ENCODE measurements at regions not wholly inside any gene's neighbourhood (a gene's known extent, or its start where the extent isn't known, plus 50 kb on each side); places are given as distances from the start of the nearest gene placed in this dataset.
"Not testable (repeated sequence)": the region's sequence is repeated elsewhere in the genome, so short reads cannot be mapped to it uniquely, and the experiment has no call there.

DNA sequence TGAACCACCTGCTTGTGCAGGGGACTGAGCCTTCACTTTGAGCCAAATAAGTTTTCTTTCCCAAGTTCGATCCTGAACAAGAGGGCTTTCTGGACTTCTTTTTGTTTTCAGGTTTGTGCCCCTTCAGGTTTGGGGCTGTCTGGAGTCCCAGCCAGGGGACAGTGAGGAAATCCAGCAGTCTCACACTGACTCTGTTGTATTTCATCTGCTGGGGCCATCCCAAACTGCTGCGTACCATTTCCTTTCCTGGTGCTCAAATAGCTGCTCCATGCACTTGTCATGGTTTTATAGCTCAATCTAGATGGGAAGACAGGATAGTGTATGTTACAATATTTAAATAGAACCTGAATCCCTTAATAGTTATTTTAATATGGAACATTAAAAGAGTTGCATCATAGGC lies 66.3 kb upstream of the IGLL5 start:
- POLR2A ChIA-PET = no interaction called here
- CTCF ChIA-PET = interaction anchor here (1.5 to 1.7 kb wide), 2 partner anchors 27 to 33 kb away, joined by 6 read pairs; no protein-coding TSS in a partner anchor
- Histone ChIP-seq H3K36me3 (ENCODE audit: control insufficient read depth in 2 of 2, insufficient read depth in 1 of 2, low read length in 2 of 2) (no peaks in the 10 kb centered on the region), H3K4me1 (ENCODE audit: control insufficient read depth, insufficient read depth, low read length) (no peaks in the 10 kb centered on the region), H3K9me3 (ENCODE audit: control insufficient read depth, insufficient read depth, low read depth, low read length) (no peaks in the 10 kb centered on the region), H3K4me3 (ENCODE audit: low read depth, low read length) (no peak overlapping the region), H3K27ac (ENCODE audit: extremely low read depth, low read depth, low read length) (no peak overlapping the region)
- no peak for TF ChIP-seq ZFP41 (tag by site-specific recombination; IDR thresholded peaks at IDR 0.05; ENCODE audit: borderline replicate concordance)
- TF ChIP-seq ZNF248 (tag by site-specific recombination; IDR thresholded peaks at IDR 0.05) = no peak
- no peak for TF ChIP-seq ZNF350 (tag by site-specific recombination; IDR thresholded peaks at IDR 0.05)
- TF ChIP-seq ZNF433 (tag by site-specific recombination; IDR thresholded peaks at IDR 0.05; ENCODE audit: low read depth) = no peak
- no peak for TF ChIP-seq ZNF473 (tag by site-specific recombination; IDR thresholded peaks at IDR 0.05)
- TF ChIP-seq, protein P1, sequence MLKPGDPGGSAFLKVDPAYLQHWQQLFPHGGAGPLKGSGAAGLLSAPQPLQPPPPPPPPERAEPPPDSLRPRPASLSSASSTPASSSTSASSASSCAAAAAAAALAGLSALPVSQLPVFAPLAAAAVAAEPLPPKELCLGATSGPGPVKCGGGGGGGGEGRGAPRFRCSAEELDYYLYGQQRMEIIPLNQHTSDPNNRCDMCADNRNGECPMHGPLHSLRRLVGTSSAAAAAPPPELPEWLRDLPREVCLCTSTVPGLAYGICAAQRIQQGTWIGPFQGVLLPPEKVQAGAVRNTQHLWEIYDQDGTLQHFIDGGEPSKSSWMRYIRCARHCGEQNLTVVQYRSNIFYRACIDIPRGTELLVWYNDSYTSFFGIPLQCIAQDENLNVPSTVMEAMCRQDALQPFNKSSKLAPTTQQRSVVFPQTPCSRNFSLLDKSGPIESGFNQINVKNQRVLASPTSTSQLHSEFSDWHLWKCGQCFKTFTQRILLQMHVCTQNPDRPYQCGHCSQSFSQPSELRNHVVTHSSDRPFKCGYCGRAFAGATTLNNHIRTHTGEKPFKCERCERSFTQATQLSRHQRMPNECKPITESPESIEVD (tag by site-specific recombination; IDR thresholded peaks at IDR 0.05) = no peak

DNA sequence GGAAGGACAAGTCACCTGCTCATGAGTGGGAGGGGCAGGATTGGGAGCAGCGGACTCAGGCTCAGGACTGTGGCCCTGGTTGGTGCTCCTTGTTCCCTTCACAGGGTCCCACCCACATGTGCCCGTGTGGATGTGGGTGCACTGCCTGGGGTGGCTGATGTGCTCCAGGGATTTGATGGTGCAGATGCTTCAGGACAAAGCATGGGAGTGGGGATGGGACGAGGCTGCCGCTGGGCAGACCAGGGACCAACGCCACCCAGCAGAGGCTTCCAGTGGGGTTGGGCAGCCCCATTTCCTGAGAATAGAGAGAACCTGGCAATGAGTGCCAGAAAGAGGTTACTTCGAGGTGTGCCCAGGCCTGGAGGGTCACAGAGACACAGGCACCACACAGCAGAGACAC lies 65.5 kb upstream of the IGLL5 start:
- Histone ChIP-seq H3K36me3 (ENCODE audit: control insufficient read depth in 2 of 2, insufficient read depth in 1 of 2, low read length in 2 of 2) (no peaks in the 10 kb centered on the region), H3K27ac (ENCODE audit: extremely low read depth, low read depth, low read length) (no peak overlapping the region), H3K4me1 (ENCODE audit: control insufficient read depth, insufficient read depth, low read length) (no peaks in the 10 kb centered on the region), H3K9me3 (ENCODE audit: control insufficient read depth, insufficient read depth, low read depth, low read length) (no peaks in the 10 kb centered on the region), H3K4me3 (ENCODE audit: low read depth, low read length) (no peak overlapping the region)
- TF ChIP-seq, protein P2, sequence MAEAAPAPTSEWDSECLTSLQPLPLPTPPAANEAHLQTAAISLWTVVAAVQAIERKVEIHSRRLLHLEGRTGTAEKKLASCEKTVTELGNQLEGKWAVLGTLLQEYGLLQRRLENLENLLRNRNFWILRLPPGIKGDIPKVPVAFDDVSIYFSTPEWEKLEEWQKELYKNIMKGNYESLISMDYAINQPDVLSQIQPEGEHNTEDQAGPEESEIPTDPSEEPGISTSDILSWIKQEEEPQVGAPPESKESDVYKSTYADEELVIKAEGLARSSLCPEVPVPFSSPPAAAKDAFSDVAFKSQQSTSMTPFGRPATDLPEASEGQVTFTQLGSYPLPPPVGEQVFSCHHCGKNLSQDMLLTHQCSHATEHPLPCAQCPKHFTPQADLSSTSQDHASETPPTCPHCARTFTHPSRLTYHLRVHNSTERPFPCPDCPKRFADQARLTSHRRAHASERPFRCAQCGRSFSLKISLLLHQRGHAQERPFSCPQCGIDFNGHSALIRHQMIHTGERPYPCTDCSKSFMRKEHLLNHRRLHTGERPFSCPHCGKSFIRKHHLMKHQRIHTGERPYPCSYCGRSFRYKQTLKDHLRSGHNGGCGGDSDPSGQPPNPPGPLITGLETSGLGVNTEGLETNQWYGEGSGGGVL (tag by site-specific recombination; IDR thresholded peaks at IDR 0.05) = no peak
- TF ChIP-seq ZBTB1 (tag by site-specific recombination; IDR thresholded peaks at IDR 0.05) (no peak), ZNF585B (tag by site-specific recombination; IDR thresholded peaks at IDR 0.05) (no peak)
- TF ChIP-seq, protein P3, sequence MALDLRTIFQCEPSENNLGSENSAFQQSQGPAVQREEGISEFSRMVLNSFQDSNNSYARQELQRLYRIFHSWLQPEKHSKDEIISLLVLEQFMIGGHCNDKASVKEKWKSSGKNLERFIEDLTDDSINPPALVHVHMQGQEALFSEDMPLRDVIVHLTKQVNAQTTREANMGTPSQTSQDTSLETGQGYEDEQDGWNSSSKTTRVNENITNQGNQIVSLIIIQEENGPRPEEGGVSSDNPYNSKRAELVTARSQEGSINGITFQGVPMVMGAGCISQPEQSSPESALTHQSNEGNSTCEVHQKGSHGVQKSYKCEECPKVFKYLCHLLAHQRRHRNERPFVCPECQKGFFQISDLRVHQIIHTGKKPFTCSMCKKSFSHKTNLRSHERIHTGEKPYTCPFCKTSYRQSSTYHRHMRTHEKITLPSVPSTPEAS (tag by site-specific recombination; IDR thresholded peaks at IDR 0.05) = no peak
- TF ChIP-seq, protein P4, sequence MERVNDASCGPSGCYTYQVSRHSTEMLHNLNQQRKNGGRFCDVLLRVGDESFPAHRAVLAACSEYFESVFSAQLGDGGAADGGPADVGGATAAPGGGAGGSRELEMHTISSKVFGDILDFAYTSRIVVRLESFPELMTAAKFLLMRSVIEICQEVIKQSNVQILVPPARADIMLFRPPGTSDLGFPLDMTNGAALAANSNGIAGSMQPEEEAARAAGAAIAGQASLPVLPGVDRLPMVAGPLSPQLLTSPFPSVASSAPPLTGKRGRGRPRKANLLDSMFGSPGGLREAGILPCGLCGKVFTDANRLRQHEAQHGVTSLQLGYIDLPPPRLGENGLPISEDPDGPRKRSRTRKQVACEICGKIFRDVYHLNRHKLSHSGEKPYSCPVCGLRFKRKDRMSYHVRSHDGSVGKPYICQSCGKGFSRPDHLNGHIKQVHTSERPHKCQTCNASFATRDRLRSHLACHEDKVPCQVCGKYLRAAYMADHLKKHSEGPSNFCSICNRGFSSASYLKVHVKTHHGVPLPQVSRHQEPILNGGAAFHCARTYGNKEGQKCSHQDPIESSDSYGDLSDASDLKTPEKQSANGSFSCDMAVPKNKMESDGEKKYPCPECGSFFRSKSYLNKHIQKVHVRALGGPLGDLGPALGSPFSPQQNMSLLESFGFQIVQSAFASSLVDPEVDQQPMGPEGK (tag by site-specific recombination; IDR thresholded peaks at IDR 0.05) = no peak
- TF ChIP-seq, protein P5, sequence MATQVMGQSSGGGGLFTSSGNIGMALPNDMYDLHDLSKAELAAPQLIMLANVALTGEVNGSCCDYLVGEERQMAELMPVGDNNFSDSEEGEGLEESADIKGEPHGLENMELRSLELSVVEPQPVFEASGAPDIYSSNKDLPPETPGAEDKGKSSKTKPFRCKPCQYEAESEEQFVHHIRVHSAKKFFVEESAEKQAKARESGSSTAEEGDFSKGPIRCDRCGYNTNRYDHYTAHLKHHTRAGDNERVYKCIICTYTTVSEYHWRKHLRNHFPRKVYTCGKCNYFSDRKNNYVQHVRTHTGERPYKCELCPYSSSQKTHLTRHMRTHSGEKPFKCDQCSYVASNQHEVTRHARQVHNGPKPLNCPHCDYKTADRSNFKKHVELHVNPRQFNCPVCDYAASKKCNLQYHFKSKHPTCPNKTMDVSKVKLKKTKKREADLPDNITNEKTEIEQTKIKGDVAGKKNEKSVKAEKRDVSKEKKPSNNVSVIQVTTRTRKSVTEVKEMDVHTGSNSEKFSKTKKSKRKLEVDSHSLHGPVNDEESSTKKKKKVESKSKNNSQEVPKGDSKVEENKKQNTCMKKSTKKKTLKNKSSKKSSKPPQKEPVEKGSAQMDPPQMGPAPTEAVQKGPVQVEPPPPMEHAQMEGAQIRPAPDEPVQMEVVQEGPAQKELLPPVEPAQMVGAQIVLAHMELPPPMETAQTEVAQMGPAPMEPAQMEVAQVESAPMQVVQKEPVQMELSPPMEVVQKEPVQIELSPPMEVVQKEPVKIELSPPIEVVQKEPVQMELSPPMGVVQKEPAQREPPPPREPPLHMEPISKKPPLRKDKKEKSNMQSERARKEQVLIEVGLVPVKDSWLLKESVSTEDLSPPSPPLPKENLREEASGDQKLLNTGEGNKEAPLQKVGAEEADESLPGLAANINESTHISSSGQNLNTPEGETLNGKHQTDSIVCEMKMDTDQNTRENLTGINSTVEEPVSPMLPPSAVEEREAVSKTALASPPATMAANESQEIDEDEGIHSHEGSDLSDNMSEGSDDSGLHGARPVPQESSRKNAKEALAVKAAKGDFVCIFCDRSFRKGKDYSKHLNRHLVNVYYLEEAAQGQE (tag by site-specific recombination; IDR thresholded peaks at IDR 0.05) = no peak
- TF ChIP-seq, protein P6, sequence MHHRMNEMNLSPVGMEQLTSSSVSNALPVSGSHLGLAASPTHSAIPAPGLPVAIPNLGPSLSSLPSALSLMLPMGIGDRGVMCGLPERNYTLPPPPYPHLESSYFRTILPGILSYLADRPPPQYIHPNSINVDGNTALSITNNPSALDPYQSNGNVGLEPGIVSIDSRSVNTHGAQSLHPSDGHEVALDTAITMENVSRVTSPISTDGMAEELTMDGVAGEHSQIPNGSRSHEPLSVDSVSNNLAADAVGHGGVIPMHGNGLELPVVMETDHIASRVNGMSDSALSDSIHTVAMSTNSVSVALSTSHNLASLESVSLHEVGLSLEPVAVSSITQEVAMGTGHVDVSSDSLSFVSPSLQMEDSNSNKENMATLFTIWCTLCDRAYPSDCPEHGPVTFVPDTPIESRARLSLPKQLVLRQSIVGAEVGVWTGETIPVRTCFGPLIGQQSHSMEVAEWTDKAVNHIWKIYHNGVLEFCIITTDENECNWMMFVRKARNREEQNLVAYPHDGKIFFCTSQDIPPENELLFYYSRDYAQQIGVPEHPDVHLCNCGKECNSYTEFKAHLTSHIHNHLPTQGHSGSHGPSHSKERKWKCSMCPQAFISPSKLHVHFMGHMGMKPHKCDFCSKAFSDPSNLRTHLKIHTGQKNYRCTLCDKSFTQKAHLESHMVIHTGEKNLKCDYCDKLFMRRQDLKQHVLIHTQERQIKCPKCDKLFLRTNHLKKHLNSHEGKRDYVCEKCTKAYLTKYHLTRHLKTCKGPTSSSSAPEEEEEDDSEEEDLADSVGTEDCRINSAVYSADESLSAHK (tag by site-specific recombination; IDR thresholded peaks at IDR 0.05) = no peak
- POLR2A ChIA-PET = no interaction called here
- CTCF ChIA-PET = interaction anchor here (1.5 to 1.7 kb wide), 3 partner anchors 26 to 52 kb away, joined by 6 read pairs; no protein-coding TSS in a partner anchor

DNA sequence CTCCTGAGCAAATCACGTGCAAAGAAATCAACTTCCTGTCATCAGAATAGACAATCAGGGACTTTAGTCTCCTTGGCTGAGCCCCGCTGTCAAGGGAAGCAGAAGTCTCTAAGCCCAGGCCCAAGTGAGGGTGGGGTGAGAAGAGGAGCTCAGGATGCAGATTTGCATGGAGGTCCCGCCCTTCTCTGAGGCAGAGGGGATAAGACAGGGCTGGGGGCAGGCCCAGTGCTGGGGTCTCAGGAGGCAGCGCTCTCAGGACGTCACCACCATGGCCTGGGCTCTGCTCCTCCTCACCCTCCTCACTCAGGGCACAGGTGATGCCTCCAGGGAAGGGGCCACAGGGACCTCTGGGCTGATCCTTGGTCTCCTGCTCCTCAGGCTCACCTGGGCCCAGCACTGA lies 65.1 kb upstream of the IGLL5 start:
- POLR2A ChIA-PET; H3K27ac ChIP-seq (ENCODE audit: extremely low read depth, low read depth, low read length); H3K9me3 ChIP-seq (ENCODE audit: control insufficient read depth, insufficient read depth, low read depth, low read length); H3K36me3 ChIP-seq (ENCODE audit: control insufficient read depth in 2 of 2, insufficient read depth in 1 of 2, low read length in 2 of 2); H3K4me3 ChIP-seq (ENCODE audit: low read depth, low read length); H3K4me1 ChIP-seq (ENCODE audit: control insufficient read depth, insufficient read depth, low read length): not testable (repeated sequence)
- CTCF ChIA-PET = interaction anchor here (1.5 to 1.7 kb wide), 3 partner anchors 26 to 52 kb away, joined by 6 read pairs; no protein-coding TSS in a partner anchor

Measured in HEK293 (cell line).